A549 (cell line): ENCODE measurements at regions not wholly inside any gene's neighbourhood (a gene's known extent, or its start where the extent isn't known, plus 50 kb on each side); places are given as distances from the start of the nearest gene placed in this dataset.
"Not testable (repeated sequence)": the region's sequence is repeated elsewhere in the genome, so short reads cannot be mapped to it uniquely, and the experiment has no call there.

Source experiments
- ATAC-seq, 2 experiments: fragments of 200-7000 bp in 1 of 2; fragments of >200 bp in 1 of 2; cut with Nextera tagmentation in 1 of 2; cut with Tn5 transposase in 1 of 2; 3 replicates each; pipeline versions ENCODE4 v1.8.0 to v1.9.1; 2018 to 2020; ENCODE audit warnings: mild to moderate bottlenecking in 1 of 2, moderate library complexity in 1 of 2
- CTCF ChIA-PET: fragments of 300-600 bp; sonication (Branson Sonifier 250); formaldehyde crosslinking; extraction: SDS; loops from one replicate; lab custom pipeline; 2021; ENCODE audit warnings: antibody characterized with exemption, inconsistent platforms; lab: Yijun Ruan, JAX
- POLR2A ChIA-PET: fragments of 350-600 bp; formaldehyde crosslinking; extraction: SDS; loops from one replicate; lab custom pipeline; 2021; ENCODE audit warnings: antibody characterized with exemption, inconsistent platforms; lab: Yijun Ruan, JAX
- DNase-seq, 2 experiments: peaks; one replicate each; pipeline versions ENCODE4 v3.0.0 to v3.0.0-alpha.2; 2011 to 2016; ENCODE audit warnings: low read depth in 1 of 2, low spot score in 1 of 2
- FAIRE-seq: peaks from 2 replicates; lab custom pipeline; 2011; peaks lifted over from hg19 to GRCh38; lab: Jason Lieb, UNC
- H3K27ac ChIP-seq, 2 experiments: fragments of >200 bp; sonication (Bioruptor Twin); formaldehyde crosslinking; 3 replicates each; pipeline ENCODE4 v1.5.1; 2016 to 2017
- H3K4me1 ChIP-seq: fragments of >200 bp; sonication (Bioruptor Twin); formaldehyde crosslinking; 3 replicates; pipeline ENCODE4 v1.6.1; 2016
- H3K4me2 ChIP-seq: fragments of >200 bp; sonication (Bioruptor Twin); formaldehyde crosslinking; 3 replicates; pipeline ENCODE4 v1.6.1; 2016
- H3K4me3 ChIP-seq: fragments of >200 bp; sonication (Bioruptor Twin); formaldehyde crosslinking; 3 replicates; pipeline ENCODE4 v1.5.1; 2016
- H3K9me3 ChIP-seq: fragments of >200 bp; sonication (Bioruptor Twin); formaldehyde crosslinking; 3 replicates; pipeline ENCODE4 v1.6.1; 2016
- CEBPB ChIP-seq, 2 experiments: fragments of >200 bp in 1 of 2; sonication (Bioruptor Twin) in 1 of 2; formaldehyde crosslinking in 1 of 2; IDR thresholded peaks; 2 replicates each; pipeline ENCODE4 v1.6.1; 2012 to 2016
- CHD2 ChIP-seq: fragments of 150-350 bp; IDR thresholded peaks from 2 replicates; pipeline ENCODE4 v1.6.1; 2014; ENCODE audit warnings: low read length; ENCODE audit not compliant: partially characterized antibody
- CHD4 ChIP-seq: fragments of 200-600 bp; sonication (generic); IDR thresholded peaks from 2 replicates; pipeline ENCODE4 v1.6.1; 2016; ENCODE audit warnings: antibody characterized with exemption, mild to moderate bottlenecking, borderline replicate concordance
- E2F6 ChIP-seq: IDR thresholded peaks from 2 replicates; pipeline ENCODE4 v1.6.1; 2012; ENCODE audit warnings: low read depth, borderline replicate concordance
- EHF ChIP-seq: fragments of 250-450 bp; sonication (Bioruptor Pico); IDR thresholded peaks from 2 replicates; pipeline ENCODE4 v1.5.0; 2020; ENCODE audit warnings: mild to moderate bottlenecking
- EHMT2 ChIP-seq: fragments of 200-600 bp; sonication (generic); IDR thresholded peaks from 2 replicates; pipeline ENCODE4 v1.6.1; 2016; ENCODE audit warnings: antibody characterized with exemption, low read depth, mild to moderate bottlenecking, moderate library complexity
- ELK1 ChIP-seq: fragments of 150-350 bp; IDR thresholded peaks from 2 replicates; pipeline ENCODE4 v1.6.1; 2014; ENCODE audit warnings: low read depth, mild to moderate bottlenecking, low read length
- ESRRA ChIP-seq: fragments of 150-350 bp; IDR thresholded peaks from 2 replicates; pipeline ENCODE4 v1.6.1; 2014; ENCODE audit warnings: mild to moderate bottlenecking, low read length, borderline replicate concordance
- HDAC2 ChIP-seq: fragments of 200-600 bp; sonication (generic); IDR thresholded peaks from 2 replicates; pipeline ENCODE4 v1.6.1; 2016
- HEYL ChIP-seq: fragments of 250-450 bp; sonication (Bioruptor Pico); IDR thresholded peaks from 2 replicates; pipeline ENCODE4 v1.8.0; 2021; ENCODE audit warnings: mild to moderate bottlenecking, moderate library complexity
- HOXA7 ChIP-seq: fragments of 250-450 bp; sonication (Bioruptor Pico); IDR thresholded peaks from 2 replicates; pipeline ENCODE4 v1.5.0; 2020; ENCODE audit warnings: mild to moderate bottlenecking, moderate library complexity
- HOXB13 ChIP-seq: fragments of 250-450 bp; sonication (Bioruptor Pico); IDR thresholded peaks from 2 replicates; pipeline ENCODE4 v1.5.0; 2020; ENCODE audit warnings: low read depth, mild to moderate bottlenecking, moderate library complexity
- KDM5A ChIP-seq: fragments of 200-600 bp; sonication (generic); IDR thresholded peaks from 2 replicates; pipeline ENCODE4 v1.6.1; 2016; ENCODE audit warnings: antibody characterized with exemption, mild to moderate bottlenecking
- MYC ChIP-seq: IDR thresholded peaks from 2 replicates; pipeline ENCODE4 v1.6.1; 2012; ENCODE audit warnings: mild to moderate bottlenecking, inconsistent platforms, low read length, improper control_type of control experiment, borderline replicate concordance
- PBX3 ChIP-seq: IDR thresholded peaks from 2 replicates; pipeline ENCODE4 v1.6.1; 2012
- POLR2A ChIP-seq: IDR thresholded peaks from 2 replicates; pipeline ENCODE4 v1.6.1; 2012; ENCODE audit warnings: mild to moderate bottlenecking, low read length
- RFX5 ChIP-seq: fragments of 450-650 bp; IDR thresholded peaks from 2 replicates; pipeline ENCODE4 v1.7.1; 2014; ENCODE audit warnings: antibody characterized with exemption, mild to moderate bottlenecking, moderate library complexity
- SMC3 ChIP-seq: fragments of >200 bp; sonication (Bioruptor Twin); formaldehyde crosslinking; IDR thresholded peaks from 3 replicates; pipeline ENCODE4 v1.6.1; 2018; ENCODE audit warnings: inconsistent platforms
- SREBF2 ChIP-seq: fragments of 450-650 bp; IDR thresholded peaks from 2 replicates; pipeline ENCODE4 v1.6.1; 2014; ENCODE audit warnings: mild to moderate bottlenecking, moderate library complexity
- TFCP2L1 ChIP-seq: fragments of 250-450 bp; sonication (Bioruptor Pico); IDR thresholded peaks from 2 replicates; pipeline ENCODE4 v1.5.0; 2021; ENCODE audit warnings: mild to moderate bottlenecking
- TP53 ChIP-seq: fragments of 250-450 bp; sonication (Bioruptor Pico); IDR thresholded peaks from 2 replicates; pipeline ENCODE4 v1.5.0; 2021; ENCODE audit warnings: mild to moderate bottlenecking, moderate library complexity
- ZC3H11A ChIP-seq: fragments of 450-650 bp; IDR thresholded peaks from 2 replicates; pipeline ENCODE4 v1.6.1; 2014; ENCODE audit warnings: antibody characterized with exemption, mild to moderate bottlenecking
- ZNF302 ChIP-seq: fragments of 250-450 bp; sonication (Bioruptor Pico); IDR thresholded peaks from 2 replicates; pipeline ENCODE4 v1.9.0; 2021; ENCODE audit warnings: inconsistent platforms, mild to moderate bottlenecking, moderate library complexity
- ZSCAN20 ChIP-seq: fragments of 250-450 bp; sonication (Bioruptor Pico); IDR thresholded peaks from 2 replicates; pipeline ENCODE4 v1.8.0; 2022; ENCODE audit warnings: mild to moderate bottlenecking, moderate library complexity
- whole genome bisulfite sequencing: methylation state at CpG from one replicate; pipeline ENCODE4 v1.1.6; 2017; ENCODE audit errors: missing lambda C conversion rate; 5-methylcytosine and 5-hydroxymethylcytosine counted together
- TF ChIP-seq, protein P1 (sequence below): fragments of 250-450 bp; sonication (Bioruptor Pico); IDR thresholded peaks from 2 replicates; pipeline ENCODE4 v1.5.0; 2020; ENCODE audit warnings: low read depth, mild to moderate bottlenecking, moderate library complexity
- TF ChIP-seq, protein P2 (sequence below): fragments of >200 bp; sonication (Bioruptor Twin); formaldehyde crosslinking; IDR thresholded peaks from 3 replicates; pipeline ENCODE4 v1.6.1; 2016
- TF ChIP-seq, protein P3 (sequence below): fragments of 450-650 bp; IDR thresholded peaks from 2 replicates; pipeline ENCODE4 v1.6.1; 2014; ENCODE audit warnings: antibody characterized with exemption

DNA sequence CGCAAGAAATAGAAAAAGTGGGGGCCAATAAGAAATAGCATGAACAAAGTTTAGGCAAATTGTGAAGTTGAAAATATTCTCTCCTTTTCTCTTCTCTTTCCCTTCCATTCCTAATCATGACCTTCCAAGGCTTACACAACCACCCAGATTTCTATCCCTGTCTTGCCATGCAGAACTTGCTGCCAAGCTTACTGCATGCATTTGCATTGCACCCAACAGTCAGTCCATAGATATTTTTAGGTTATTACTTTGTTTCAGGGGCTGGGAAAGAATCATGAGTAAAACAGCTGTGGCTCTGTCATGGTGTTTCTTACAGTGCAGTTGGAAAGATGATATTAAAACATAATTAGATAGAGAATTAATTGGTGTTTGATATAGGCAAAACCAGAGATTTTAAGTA lies 219.4 kb downstream of the PTGER3 start:
- no peak for TF ChIP-seq HOXB13 (CRISPR knock-in tag)
- TF ChIP-seq E2F6 = no peak
- TF ChIP-seq ELK1 = no peak
- TF ChIP-seq, protein P1, sequence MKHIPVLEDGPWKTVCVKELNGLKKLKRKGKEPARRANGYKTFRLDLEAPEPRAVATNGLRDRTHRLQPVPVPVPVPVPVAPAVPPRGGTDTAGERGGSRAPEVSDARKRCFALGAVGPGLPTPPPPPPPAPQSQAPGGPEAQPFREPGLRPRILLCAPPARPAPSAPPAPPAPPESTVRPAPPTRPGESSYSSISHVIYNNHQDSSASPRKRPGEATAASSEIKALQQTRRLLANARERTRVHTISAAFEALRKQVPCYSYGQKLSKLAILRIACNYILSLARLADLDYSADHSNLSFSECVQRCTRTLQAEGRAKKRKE (CRISPR knock-in tag) = no peak
- TF ChIP-seq MYC = no peak
- TF ChIP-seq RFX5 = no peak
- TF ChIP-seq SREBF2 = no peak
- TF ChIP-seq PBX3 = no peak
- TF ChIP-seq HDAC2 = no peak
- no peak for TF ChIP-seq EHMT2
- no peak for TF ChIP-seq CHD4
- no peak for TF ChIP-seq ZNF302 (CRISPR knock-in tag)
- no peak for TF ChIP-seq CEBPB (IDR thresholded peaks at IDR 0.05)
- no peak for TF ChIP-seq CHD2
- no peak for TF ChIP-seq EHF (CRISPR knock-in tag)
- TF ChIP-seq ESRRA = no peak
- Histone ChIP-seq H3K9me3 (no peaks in the 10 kb centered on the region), H3K4me2 (no peak overlapping the region), H3K4me1 (no peaks in the 10 kb centered on the region), H3K4me3 (no peak overlapping the region), H3K27ac (no peak overlapping the region)
- ATAC-seq (no peak), FAIRE-seq (no peak), DNase-seq (no peak)
- WGBS = 3% methylated on average over 1 of the region's 1 CpG
- ChIA-PET POLR2A (no interaction called here), CTCF (no interaction called here)

GRCh38 chr1:70834365-70834764 lies 213.3 kb downstream of the PTGER3 start:
- 0% methylated on average over 2 of the region's 2 CpGs for WGBS
- H3K9me3 ChIP-seq, H3K4me1 ChIP-seq, H3K27ac ChIP-seq, CTCF ChIA-PET, H3K4me3 ChIP-seq, FAIRE-seq, ATAC-seq, H3K4me2 ChIP-seq, DNase-seq, POLR2A ChIA-PET: not testable (repeated sequence)

- H3K27ac ChIP-seq = no peak overlapping the region
- DNase-seq (no peak), ATAC-seq (no peak), FAIRE-seq (no peak)
- no peaks in the 10 kb centered on the region for H3K9me3 ChIP-seq
- no peaks in the 10 kb centered on the region for H3K4me1 ChIP-seq
- POLR2A ChIA-PET = no interaction called here
- CTCF ChIA-PET = interaction anchor here (1.1 kb wide), 1 partner anchor 43 kb away, joined by 3 read pairs; no protein-coding TSS in a partner anchor
- WGBS = 0% methylated on average over 1 of the region's 1 CpG
- no peak overlapping the region for H3K4me3 ChIP-seq
- no peak overlapping the region for H3K4me2 ChIP-seq
- no peak for TF ChIP-seq ZC3H11A
- TF ChIP-seq SMC3 = no peak
- TF ChIP-seq POLR2A = no peak
- no peak for TF ChIP-seq PBX3
- TF ChIP-seq, protein P2, sequence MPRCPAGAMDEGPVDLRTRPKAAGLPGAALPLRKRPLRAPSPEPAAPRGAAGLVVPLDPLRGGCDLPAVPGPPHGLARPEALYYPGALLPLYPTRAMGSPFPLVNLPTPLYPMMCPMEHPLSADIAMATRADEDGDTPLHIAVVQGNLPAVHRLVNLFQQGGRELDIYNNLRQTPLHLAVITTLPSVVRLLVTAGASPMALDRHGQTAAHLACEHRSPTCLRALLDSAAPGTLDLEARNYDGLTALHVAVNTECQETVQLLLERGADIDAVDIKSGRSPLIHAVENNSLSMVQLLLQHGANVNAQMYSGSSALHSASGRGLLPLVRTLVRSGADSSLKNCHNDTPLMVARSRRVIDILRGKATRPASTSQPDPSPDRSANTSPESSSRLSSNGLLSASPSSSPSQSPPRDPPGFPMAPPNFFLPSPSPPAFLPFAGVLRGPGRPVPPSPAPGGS = no peak
- TF ChIP-seq, protein P3, sequence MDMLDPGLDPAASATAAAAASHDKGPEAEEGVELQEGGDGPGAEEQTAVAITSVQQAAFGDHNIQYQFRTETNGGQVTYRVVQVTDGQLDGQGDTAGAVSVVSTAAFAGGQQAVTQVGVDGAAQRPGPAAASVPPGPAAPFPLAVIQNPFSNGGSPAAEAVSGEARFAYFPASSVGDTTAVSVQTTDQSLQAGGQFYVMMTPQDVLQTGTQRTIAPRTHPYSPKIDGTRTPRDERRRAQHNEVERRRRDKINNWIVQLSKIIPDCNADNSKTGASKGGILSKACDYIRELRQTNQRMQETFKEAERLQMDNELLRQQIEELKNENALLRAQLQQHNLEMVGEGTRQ = no peak
- TF ChIP-seq TFCP2L1 (CRISPR knock-in tag) = no peak
- TF ChIP-seq HEYL (CRISPR knock-in tag) = no peak
- TF ChIP-seq ZSCAN20 (CRISPR knock-in tag) = no peak
- no peak for TF ChIP-seq HOXA7 (CRISPR knock-in tag)
- TF ChIP-seq RFX5 = no peak
- no peak for TF ChIP-seq EHF (CRISPR knock-in tag)
- TF ChIP-seq KDM5A = no peak
- TF ChIP-seq TP53 (CRISPR knock-in tag) = no peak
These were observed 211.2 kb downstream of the PTGER3 start for GRCh38 chr1:70836456-70836855.
